GM18873 (cell line): ENCODE measurements at regions not wholly inside any gene's neighbourhood (a gene's known extent, or its start where the extent isn't known, plus 50 kb on each side); places are given as distances from the start of the nearest gene placed in this dataset.

Experiments used
- ATAC-seq: cut with Tn5 transposase; IDR thresholded peaks from one replicate; pipeline ENCODE4 v1.9.1; 2021; ENCODE audit warnings: mild to moderate bottlenecking, moderate library complexity, moderate number of reproducible peaks; ENCODE audit not compliant: unreplicated experiment, low FRiP score

DNA sequence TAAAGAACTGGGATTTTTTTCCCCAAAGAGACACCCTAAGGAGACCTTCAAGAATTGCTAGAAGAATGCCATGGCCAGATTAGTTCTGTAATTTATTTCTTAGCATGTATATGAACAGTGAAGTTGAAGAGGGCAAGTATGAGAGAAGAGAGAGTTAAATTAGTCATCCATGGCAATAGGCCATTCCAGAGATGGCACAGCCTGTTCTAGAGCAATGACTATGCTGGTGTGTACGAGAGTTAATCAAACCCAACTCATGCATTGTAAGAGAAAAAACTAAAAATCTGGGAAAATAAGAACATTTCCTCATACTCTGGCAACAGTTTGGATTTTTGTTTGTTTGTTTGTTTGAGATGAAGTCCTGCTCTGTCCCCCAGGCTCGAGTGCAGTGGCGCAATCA, 112.1 kb upstream of the PIK3C3 start:
- no peak for ATAC-seq

DNA sequence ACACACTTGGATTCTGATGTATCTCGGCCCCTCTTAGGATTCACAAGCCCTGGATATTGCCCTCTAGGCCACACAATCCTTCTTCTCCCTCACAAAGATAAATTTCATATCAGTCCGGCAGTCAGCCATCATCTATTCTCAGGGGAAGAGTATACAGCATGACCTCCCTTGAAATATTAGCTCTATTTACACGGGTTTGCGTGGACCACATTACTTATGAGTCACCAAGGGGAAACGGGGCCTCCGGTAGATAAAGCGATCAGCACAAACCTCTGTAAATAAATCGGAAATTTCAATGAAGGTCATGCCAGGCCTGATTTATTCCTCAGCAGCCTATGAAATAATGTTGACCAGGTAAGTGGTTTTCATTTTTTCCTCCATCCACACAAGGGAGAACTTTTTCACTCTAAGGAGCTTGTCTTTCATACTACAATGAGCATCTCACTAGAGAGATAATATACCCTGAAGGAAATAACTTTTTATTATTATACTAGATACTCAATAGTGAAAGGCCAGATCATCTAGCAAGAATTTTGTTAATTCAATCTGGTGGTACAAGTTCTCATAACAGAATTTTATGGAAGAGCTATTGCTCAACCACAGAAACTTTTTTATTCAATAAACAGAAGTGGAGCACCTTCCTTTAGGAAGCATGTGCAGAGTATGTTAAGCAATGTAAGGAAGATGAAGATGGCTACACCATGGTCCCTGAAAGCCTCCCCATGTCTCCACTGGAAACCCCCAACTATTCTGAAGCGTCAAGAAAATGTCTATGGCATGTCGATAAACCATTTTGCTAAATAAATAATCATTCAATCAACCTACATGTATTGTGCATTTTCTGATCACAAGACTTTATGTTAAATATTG, 125.2 kb upstream of the PIK3C3 start:
- ATAC-seq: no peak

DNA sequence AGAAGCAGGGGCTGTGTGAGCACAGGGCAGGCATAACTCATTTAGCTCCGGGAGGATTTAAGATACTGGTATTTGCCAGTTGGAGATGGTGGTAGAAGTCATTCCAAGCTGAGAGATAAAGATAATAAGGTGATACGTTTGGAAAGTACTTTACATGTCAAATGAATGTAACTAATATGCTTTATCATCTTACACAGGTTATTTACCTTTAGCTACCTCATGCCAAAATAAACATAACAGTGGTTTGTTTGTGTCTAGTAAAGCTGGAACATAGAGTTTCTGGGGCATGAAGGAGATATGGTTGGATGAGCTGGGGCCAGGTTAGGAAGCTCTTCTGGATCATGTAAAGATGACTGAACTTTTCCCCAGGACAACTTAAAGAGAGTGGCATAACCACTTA, 126.9 kb upstream of the PIK3C3 start:
- no peak for ATAC-seq

DNA sequence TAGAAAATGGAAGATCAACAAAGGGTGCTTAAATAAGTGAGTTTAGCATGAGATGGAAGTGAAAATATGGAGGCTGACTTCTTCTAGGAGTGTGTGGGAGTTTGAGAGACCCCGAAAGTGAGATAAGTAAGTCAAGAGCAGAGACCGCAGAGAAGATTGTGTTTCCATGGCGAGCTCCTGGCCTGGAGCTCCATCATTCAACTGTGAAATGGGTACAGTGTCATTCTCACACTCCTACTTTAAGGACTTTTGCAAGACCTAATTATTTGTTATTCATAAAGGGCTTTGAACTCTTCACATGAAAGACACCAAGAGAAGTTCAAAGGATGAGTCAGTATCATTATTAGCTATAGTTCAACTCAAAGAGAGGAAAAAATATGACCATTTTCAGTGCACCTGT, 134.2 kb upstream of the PIK3C3 start:
- no peak for ATAC-seq

DNA sequence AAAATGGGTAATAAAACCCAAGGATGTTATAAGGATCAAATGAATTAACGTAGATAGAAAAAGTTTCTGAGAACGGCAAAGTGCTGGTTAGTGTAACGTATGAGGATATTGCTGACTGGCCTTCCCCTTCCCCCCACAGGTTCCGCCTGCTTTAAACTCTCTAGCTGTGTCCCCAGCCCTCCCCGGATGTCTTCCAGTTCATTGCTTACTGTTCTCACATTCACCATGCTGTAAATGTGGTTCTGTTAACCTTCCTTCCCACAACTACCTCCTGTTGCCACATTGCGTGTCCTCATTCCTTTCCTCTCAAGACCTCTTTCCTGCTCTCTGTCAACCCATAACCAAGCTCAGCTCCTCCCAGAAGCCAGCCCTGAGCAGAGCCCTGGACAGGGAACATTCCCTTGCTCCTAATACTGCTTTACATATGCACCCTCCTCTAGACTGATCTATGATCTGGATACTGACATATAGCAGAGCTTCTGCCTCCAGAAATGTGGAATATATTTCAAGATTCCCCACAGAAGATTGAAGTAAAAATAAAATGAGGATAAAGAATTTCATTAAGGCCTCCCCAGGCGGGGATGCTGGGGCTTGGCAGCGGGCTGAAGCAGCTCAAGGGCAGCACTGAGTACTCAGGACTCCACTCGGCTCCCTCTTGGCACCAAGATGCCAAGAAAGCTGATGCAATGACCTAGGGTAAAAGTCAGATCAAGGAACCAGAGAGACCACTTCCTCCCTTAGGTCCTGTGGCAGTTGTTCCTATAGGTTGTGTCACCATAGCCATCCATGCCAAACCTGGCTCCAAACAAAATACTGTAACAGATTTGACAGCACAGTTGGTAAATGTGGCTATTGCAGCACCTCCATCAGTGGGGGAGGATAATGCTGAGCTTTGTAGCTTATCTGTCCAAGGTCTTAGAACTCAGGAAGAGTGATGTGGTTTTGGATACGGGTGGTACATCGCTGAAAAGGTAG, 136.4 kb upstream of the PIK3C3 start:
- no peak for ATAC-seq

DNA sequence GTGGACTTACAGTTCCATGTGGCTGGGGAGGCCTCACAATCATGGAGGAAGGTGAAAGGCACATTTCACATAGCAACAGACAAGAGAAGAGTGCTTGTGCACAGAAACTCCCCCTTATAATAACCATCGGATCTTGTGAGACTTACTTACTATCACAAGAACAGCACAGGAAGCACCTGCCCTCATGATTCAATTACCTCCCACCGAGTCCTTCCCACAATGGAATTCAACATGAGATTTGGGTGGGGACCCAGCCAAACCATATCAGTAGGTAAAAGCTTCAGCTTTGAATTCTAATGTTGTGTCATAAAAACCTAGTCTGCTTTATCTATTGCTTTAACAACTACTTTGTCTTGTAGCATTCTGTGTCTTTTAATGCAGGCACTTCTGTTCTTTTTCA, 140.4 kb upstream of the PIK3C3 start:
- ATAC-seq: no peak

DNA sequence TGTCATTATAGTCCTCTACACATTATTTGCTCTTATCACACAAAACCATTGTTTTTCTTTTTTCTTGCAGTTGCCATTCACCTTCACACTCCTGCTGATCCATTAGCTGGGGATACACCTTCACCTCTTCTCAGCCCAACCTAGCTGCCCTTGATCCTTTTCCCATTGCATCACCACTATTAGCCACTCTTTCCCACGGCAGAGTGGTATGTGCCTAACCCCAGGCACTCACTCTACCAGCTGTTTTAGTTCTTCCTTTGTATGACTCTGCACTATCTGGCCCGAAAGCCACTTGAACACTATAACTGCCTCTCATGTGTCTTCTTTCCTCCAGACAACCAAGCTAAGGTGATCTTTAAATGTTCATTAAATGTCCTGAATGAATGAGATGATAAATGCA, 145.4 kb upstream of the PIK3C3 start:
- ATAC-seq: no peak

DNA sequence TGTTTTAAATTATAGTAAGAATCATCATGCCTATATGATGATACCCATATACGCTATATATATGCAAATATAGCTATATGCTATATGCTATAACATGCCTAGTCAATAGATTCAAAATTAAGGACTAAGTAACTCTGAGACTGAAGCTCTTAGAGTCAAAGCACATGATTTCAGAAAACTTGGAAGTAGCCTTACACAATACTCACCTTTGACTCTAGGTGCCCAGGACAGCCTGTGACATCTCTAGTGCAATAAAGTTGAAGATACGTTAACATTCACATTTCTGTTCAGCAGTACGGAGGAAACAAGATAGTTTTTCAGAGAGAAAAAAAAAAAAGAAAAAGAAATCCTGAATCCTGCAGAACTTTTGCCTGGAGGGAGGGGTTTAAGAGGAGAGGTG, 149.7 kb upstream of the PIK3C3 start:
- no peak for ATAC-seq

DNA sequence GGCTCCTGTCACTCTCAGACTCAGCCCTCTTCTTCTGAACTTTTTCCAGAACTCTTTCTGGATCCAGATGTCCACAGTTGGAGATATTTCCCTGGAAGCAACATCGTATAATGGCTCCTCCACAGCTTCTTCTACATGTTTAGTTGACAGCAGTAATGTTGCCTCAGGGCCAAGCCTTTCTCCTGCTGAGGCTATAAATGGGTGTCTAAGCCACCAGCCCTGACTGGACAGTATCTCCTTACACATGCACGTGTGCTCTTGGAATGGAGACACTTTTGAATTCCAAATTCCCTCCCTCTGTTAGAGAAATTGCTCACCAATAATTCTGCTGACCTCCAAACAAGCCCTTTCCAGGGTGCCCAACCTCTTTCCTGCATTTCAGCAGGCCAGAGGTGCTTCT, 156.2 kb upstream of the PIK3C3 start:
- ATAC-seq: no peak

DNA sequence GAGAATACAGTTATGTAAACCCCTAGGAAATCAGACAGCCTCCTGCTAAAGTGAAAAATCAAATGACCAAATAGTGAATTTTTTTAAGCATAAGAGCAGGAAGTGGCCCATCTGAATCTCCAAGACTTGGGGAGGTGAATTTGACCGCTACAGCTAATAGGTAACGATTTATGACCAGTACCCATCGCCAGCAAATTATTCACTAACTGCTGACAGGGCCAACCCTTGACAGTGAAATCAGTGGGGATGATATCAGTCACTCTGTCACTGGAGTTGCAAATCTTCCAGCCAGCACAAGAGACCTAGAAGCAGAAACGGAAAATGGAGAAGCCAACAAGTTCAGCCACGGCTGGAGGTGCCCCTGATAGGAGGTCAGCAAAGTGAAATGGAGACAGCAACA, 164.3 kb upstream of the PIK3C3 start:
- no peak for ATAC-seq

DNA sequence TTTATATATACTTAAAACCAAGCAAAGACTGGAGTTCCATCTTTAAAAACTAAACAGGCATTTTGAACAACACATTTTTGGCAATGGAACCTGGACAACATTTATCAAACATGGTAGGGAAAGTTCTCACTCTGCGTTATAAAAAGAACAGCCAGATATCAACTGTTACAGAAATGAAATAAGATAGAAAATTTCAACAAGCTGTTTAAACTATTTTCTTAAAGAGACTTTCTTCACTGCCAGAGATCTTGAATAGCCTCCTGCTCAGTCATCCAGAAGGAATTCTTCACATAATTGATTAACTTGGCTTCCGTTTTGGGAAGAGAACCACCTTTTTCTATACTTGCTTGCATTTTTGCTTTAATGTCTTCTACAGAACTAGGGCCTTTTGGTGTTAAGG, 166.0 kb upstream of the PIK3C3 start:
- ATAC-seq: no peak

DNA sequence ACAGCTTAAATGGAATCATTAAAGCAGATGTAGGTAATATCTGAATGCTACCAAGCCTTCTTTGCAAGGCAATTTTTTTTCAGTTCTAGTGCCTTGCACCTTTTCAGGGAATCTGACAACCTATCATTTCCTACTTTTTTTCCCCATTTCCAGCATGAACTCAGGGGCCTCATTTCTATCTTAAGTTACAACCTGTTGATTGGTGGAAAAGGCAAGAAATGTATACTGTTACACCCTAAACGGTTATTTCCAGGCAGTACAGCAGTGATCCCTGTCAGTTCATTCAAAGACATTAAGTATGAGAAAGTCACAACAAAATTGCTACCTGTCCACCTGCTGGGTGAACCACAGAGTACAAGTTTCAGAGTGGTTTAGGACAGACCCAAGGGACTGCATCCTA, 171.2 kb upstream of the PIK3C3 start:
- no peak for ATAC-seq

DNA sequence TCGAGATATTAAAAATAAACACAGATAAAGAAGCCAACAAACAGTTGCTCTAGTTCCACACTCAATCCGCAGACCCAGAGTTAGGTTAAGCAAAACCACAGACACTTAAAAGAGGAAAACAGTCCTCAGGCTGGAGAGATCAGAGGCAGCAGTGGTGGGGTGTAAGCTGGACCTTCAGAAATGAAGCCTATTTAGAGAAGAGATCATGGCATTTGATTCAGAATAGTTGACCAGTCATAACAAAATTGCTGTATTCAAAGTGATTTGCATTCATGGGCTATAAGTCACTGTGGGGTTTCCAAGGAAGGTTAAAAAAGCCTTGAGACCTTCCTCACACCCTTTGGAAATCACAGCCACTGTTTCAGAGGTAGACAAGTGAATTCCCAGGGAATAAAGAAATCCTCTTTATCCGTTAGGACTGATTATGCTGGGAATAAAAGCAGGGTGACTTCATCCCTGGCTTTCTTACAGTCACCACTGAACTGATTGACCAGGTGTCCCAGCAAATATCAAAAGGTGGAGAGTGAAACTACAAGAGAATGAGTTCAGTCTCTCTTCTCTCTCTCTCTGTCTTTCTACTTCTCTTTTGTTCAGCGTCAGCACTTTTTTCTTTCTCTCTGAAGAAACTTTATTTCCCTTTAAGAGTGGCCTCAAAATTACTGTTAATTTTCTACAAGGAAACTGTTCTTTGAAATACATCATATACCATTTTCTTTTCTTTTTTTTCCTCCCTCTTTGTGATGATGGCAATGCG, 171.8 kb upstream of the PIK3C3 start:
- ATAC-seq: no peak

DNA sequence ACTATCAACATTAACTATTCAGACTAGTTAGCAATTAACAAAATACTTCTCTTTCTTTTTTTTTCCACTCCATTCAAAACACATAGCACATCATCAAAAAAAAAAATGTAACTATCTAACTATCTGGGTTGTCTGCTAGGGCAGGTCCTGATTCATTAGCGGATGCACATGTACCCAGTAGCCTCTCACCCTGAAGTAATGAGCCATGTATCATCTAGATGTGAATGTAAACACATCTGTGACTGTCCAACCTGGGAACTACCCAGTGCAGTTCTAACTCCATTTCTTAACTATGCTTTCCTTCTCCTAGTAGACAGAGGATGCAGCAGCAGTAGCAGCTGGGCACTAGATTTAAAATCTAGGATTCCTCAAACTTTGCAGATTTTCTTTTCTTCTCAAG, 183.1 kb upstream of the PIK3C3 start:
- ATAC-seq: no peak

DNA sequence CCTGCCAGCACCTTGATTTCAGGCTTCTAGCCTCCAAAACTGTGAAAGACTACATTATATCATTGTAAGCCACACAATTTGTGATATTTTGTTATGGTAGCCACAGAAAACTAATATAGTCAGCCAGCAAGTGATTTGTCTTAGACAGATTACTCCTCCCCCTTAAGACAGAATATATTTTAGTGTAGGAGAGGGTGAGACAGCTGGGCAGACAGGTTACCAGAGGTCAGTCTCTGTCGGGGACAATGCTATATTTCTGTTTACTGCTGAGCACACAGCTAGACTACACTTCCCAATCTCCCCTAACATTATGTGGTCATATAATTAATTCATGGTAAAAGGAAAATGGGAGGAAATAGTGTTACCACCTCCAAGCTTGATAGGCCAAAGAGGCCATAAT, 185.8 kb upstream of the PIK3C3 start:
- ATAC-seq: no peak

DNA sequence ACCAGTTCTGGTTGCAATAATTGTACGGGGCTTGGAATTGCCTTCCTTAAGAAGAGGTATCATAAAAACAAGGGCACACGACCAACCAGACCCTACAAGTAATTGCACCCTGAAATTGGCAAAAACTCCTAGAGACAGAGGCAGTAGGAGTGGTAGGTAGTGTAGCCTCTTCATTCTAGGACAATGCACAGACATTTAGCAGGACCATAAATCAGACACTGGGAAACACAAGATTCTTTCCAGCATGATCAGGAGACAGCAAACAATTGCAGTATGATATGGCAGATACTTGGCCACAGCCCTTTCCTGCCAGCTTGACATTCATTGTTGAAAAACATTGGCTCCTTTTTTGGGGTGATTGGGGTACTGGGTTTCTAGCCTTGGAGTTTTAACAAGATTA, 186.6 kb upstream of the PIK3C3 start:
- ATAC-seq: no peak

DNA sequence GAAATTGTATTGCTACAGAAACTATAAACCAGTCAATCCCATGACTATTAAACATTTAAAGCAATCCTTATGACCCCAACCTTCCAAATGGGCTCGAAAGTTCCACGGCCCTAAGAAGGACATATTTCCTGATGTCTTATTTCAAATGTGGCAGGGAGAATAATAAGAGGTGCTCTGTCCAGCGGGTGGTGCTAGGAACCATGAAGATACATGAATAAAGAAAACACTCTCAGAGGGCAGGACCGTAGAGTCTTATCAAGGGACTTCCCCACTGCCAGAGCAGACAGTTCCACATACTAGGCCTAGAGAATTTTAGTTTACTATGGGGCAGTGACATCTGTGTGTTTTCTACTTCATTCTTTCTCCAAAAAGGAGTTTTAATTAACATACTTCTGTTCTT, 187.1 kb upstream of the PIK3C3 start:
- no peak for ATAC-seq

DNA sequence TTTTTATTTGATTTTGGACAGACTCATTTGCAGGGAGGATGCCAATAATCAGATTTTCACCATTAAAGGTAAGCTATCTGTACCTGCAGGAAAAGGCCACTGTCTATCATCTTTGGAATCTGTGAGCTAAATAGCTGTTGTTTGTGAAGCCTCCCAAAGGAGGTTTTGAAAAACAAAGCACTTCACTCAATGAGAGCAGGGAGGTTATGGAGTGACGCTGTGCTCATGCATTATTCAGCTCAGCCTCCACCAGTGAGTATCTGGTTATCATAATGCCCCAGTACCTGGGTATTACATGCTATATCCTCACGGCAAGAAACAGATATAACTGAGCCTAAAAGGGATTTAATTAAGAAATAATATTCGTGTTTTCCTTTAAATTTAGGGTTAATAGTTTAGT, 189.6 kb upstream of the PIK3C3 start:
- no peak for ATAC-seq

DNA sequence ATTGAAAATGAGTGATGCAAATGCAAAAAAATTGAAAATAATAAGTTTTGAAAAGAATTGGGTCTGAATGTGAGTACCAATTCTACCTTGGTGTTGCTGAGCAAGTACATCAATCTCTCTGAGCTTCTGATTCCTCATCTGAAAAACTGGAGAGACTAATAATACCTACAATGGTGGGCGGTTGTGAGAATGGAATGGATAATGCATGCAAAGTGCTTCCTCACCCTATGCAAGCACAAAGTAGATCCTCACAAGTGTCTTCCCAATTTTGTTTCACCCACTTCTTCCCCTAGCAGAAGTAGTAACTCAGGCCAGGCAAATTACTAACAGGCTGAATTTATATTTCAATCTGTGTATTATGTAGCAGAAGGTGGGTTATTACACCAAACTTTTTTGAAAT, 191.7 kb upstream of the PIK3C3 start:
- no peak for ATAC-seq

DNA sequence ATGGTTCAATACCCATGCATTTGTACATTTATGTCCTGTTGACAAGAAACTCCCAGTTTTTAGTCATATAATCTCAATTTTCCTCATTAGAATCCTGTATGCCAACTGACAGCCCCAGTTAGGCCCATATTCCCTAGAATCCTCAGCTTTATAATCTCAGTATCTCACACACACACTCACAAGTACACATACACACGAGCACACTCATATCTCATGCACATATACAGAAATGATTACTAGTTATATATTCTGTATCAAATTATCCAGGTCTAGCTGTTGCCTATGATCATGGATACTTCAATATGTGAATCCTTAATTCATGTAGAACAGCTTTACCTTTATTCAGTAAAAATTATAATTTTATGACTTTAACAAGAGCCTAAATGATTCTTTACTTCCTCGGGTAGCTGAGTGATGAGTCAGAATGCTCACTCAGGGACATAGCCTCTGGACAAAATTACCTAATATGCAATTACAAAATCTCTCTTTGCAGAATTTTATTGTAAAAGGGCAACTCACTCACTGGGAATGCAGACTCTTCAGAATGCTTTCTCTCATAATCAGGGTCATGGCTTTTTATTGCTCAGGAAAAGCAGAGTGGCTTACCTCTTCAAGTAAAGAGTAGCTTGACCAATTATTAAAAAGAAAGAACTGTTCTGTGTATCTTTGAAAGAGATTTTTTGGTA, 193.6 kb upstream of the PIK3C3 start:
- ATAC-seq: no peak
